ENCODE measurements at regions not wholly inside any gene's neighbourhood (a gene's known extent, or its start where the extent isn't known, plus 50 kb on each side); places are given as distances from the start of the nearest gene placed in this dataset.

- DNase-seq (ENCODE audit: low spot score): no peak
Observed at GRCh38 chr5:93884254-93884653, 142.9 kb upstream of the POU5F2 start.

GRCh38 chr5:93883459-93883858 lies 142.1 kb upstream of the POU5F2 start:
- no peak for DNase-seq (ENCODE audit: low spot score)

- no peak for DNase-seq (ENCODE audit: low spot score)
Observed at GRCh38 chr5:93875693-93876092, 134.3 kb upstream of the POU5F2 start.

GRCh38 chr5:93874491-93874890 lies 133.1 kb upstream of the POU5F2 start:
- no peak for DNase-seq (ENCODE audit: low spot score)

DNA sequence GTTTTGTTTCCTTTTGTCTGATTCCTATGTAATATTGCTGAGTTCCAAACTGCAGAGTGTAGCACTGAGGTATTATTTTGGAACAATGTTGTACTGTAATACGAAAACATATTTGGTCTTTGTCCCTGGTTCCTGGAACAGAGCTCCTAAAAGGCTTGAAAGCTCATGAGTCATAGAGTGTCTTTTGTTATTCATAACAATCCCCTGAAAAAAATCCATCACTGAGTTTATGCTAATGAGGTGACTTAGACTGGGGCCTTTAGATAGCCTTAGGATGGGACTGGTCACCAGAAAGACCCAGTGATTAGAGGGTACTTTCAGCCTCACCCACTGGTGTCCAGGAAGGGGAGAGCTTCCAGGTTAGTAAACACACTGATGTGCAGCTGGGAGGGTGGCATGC lies 132.7 kb upstream of the POU5F2 start:
- no peak for DNase-seq (ENCODE audit: low spot score)

DNA sequence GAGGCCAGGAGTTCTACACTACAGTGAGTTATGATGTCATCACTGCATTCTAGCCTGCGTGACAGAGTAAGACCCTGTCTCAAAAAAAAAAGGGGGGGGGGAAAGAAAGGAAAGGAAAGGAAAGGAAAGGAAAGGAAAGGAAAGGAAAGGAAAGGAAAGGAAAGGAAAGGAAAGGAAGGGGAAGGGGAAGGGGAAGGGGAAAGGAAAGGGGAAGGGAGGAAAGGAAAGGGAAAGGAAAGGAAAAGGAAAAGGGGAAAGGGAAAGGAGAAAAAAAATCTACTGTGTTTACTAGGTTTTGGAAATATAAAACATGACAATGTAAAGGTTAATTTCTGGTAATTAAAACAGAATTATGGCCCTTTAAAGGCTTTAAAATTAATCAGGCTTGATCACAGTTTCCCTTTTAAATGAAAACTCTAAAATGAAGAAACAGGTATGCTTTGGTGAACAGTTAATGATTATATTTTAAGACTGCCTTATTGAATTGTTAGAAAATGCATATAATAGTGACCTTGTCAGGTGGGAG lies 131.9 kb upstream of the POU5F2 start:
- DNase-seq (ENCODE audit: low spot score): no peak

DNA sequence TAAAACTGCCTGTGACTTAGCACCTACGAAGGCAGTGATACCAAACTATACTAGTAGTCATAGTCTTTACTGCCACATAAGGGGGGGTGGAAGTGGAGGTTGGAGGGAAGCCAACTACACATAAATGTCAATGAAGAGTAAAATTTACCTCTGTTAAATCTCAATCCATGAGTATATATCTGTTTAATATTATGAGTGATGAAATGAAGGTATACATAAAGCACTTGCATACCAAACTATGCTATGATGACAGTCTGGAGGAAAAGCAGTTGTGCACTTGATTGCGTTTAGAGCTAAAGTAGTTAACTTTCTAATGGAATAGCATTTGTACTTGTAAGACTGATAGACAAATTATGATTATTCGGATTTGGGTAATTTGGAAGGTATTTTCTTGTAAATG lies 129.2 kb upstream of the POU5F2 start:
- DNase-seq (ENCODE audit: low spot score): no peak

DNA sequence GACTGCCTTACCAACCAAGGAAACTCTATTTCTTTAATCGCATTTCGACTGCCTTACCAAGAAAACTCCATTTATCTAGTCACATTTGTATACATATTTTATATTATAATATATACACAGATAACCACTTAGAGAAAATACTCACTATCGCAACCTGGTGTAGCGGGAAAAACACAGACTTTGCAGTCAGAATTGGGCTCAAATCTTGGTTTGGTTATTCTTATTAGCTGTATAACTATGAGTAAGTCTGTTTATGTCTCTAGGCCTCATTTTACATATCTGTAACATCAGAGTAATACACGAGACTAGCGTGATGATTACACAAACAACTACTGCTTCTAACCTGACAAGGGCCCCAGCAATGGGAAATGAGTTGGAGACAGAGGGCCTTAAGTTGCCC lies 127.5 kb upstream of the POU5F2 start:
- DNase-seq (ENCODE audit: low spot score): no peak

DNA sequence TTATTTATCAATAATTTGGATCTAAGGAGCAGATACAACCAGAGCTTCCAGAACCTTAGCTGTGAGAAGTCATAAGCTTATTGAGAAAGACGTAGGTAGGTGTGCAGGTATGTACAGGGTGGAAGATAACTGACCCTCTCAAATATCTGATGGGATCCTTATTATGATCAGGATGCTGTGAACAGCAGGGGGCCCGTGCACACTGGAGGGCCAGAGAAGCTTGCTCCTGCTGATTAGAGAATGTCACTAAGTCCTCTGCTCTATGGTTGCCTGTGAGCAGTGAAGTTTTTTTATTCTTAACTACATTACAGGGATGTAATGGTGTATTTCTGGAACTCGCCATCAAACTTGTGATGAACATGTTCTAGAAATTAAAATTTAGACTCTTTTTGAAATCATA lies 108.9 kb upstream of the POU5F2 start:
- no peak for DNase-seq (ENCODE audit: low spot score)

GRCh38 chr5:93845376-93845775 lies 104.0 kb upstream of the POU5F2 start:
- no peak for DNase-seq (ENCODE audit: low spot score)

DNA sequence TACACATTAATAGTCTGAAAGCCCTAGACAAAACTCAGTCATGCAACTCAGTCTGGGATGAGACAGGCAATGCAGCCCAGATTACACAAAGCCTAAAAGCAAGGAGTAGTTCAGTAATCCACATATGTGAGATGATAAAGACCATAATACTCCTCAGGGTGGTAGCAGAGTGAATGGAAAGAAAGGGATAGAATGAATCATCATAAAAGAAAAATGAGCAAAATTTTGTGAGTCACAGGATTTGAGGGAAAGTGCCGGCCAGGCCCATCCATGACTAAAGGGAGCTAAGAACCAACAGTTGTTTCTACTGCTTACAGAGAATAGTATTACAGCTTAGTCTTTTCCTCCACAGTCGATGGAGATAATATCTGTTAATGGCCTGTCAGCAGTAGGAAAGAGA lies 90.0 kb upstream of the POU5F2 start:
- DNase-seq (ENCODE audit: low spot score): peak; percentile 55

DNA sequence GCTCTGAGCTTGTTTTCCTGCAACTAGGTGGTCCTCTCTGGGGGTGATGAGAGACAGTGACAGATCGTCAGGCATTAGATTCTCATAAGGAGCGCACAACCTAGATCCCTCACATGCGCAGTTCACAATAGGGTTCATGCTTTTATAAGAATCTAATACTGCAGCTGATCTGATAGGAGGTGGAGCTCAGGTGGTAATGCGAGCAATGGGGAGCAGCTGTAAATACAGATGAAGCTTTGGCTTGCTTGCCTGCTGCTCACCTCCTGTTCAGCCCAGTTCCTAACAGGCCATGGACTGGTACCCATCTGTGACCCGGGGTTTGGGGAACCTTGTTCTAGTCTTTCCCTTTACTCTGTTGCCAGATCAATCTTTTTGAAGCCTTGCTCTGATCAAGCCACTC lies 89.5 kb upstream of the POU5F2 start:
- DNase-seq (ENCODE audit: low spot score): no peak

- no peak for DNase-seq (ENCODE audit: low spot score)
Observed at GRCh38 chr5:93829346-93829745, 87.9 kb upstream of the POU5F2 start.

DNA sequence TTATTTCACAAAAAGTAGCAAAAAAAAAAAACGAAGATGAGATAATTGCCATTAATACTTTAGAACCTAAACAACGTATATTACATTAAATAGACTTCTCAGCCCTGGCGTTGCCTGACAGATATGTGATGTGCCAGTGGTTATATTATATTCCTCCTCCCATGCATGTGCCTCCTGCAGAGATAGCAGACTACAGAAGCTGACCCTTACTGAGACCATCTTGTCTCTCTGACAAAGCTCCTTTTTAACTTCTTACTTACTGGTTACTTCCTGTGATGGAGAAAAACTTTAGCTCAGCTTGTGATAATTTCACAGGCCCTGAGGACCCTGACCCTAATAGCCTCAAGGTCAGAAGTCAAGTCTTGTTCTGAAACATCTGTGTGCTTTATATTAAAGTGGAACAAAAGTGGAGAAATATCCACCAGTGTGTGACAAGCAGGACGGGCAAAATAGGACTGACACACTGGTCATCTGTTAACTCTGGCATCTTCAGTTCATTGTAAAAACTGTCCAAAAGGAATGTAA lies 80.6 kb upstream of the POU5F2 start:
- DNase-seq (ENCODE audit: low spot score): no peak

- DNase-seq (ENCODE audit: low spot score): no peak
Observed at GRCh38 chr5:93819668-93820067, 78.3 kb upstream of the POU5F2 start.

DNA sequence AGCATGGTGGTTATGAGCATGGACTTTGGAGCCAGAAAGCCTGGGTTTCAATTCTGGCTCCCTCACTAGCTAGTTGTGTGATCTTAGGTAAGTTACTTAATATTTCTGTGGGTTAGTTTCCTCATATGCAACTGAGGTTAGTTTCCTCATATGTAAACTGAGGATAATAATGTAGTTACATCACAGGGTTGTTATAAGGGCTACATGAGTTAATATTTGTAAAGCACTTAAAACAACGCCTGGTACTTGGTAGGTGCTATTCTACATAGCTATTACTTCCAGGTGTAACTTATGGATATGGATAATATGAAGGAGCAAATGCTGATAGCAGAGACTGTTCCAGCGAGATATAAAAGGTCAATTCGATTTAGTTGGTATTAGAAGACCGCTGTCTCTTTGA lies 69.4 kb upstream of the POU5F2 start:
- no peak for DNase-seq (ENCODE audit: low spot score)

GRCh38 chr5:93809430-93809829 lies 68.0 kb upstream of the POU5F2 start:
- DNase-seq (ENCODE audit: low spot score): no peak

- no peak for DNase-seq (ENCODE audit: low spot score)
Observed at GRCh38 chr5:93807846-93808245, 66.4 kb upstream of the POU5F2 start.

DNA sequence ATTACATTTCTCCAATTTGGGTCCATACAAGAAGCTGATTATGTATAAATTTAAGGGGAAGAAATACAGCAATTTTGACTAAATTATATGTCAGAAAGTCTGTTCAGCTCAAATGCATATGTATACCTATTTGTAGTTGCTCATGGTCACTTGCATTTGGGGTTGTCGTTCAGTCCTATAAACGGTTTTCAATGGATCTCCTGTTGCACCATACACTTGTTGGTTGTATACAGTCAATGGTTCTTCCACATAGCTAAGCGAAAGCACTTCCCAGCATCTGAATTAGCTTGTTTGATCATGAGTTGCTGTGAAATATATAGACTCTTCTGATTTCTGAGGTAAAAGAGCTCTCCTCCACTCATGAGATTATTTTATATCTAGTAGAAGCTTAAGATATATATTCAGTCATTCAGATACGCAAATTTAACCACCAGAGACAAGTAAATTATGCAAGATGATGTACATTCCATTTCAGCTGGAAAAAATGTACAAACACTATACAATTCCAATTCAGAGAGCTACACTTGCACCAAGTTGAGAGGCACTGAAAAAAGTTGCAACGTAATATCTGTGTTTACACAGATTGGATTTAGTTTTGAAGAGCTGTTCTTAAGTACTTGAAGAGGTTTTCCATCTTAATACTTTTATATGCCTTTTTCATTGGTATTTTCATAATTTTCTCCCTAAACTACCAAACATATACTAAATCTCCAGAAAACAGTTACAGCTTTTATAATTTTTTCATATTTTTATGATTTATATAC lies 64.4 kb upstream of the POU5F2 start:
- no peak for DNase-seq (ENCODE audit: low spot score)

GRCh38 chr5:93800988-93801811 lies 59.8 kb upstream of the POU5F2 start:
- peak; percentile 3 for DNase-seq (ENCODE audit: low spot score)

- DNase-seq (ENCODE audit: low spot score): no peak
Observed at GRCh38 chr5:93794954-93795353, 53.6 kb upstream of the POU5F2 start.

DNA sequence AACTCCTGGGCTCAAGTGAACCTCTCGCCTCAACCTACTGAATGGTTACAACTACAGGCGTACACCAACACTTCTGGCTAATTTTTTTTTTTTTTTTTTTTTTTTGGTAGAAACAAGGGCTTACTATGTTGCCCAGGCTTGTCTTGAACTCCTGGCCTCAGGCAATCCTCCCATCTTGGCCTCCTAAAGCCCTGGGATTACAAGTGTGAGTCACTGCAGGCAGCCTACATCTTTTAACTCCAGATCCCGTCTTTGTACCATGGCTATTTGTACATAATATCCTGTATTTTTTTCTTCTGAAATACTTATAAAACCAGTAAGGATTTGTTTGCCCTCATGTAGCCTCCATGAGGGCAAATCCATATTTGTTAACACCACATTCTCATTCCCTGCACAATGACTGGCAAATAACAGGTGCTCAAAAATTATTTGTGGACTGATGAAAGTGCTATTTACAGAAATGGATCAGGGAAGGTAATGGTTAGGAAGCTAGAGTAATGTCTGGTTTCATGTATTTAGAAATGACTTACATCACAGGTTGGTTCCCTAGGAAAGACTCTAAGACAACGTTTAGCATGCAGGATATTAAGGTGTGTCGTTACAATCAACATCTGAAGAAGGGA lies 51.9 kb upstream of the POU5F2 start:
- DNase-seq (ENCODE audit: low spot score): no peak

DNA sequence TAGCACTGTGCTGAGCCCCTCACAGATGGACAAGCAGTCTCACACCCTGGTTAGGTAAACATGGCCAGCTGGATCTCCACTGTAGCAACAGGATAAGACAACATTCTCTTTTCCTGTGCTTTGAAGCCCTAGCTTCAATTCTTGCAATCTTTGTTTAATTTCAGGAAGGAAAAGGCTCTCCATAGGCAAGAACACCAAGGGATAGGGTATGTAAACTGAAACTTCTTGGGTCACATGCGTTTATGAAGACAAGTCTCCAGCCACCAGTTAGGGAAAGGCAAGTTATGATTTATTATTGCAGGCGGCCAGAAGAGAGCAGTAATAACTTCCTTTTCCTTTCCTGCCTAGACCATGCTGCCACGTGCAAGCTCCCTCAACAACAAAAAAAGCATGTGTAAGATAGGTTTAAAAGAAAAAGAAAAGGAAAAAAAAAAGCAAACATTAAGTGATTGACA lies 50.1 kb upstream of the POU5F2 start:
- DNase-seq (ENCODE audit: low spot score): no peak

Data from hepatic stellate cell (primary cell).